SKM-1 treated with dmso at 0.1 percent for 144 hours (cell line): ENCODE measurements at regions not wholly inside any gene's neighbourhood (a gene's known extent, or its start where the extent isn't known, plus 50 kb on each side); places are given as distances from the start of the nearest gene placed in this dataset.

ENCODE experiments used
- DNase-seq: peaks from one replicate; lab custom pipeline; 2025; ENCODE audit not compliant: unreplicated experiment; lab: John Stamatoyannopoulos, UW

- no peak for DNase-seq
Observed at GRCh38 chr1:14511796-14512585, 86.5 kb upstream of the KAZN start.

GRCh38 chr1:14513111-14513510 is 85.4 kb upstream of the KAZN start:
- DNase-seq: no peak

GRCh38 chr1:14514739-14515138 is 83.7 kb upstream of the KAZN start:
- DNase-seq: no peak

- no peak for DNase-seq
Observed at GRCh38 chr1:14516974-14517840, 81.3 kb upstream of the KAZN start.

GRCh38 chr1:14517841-14518180 is 80.7 kb upstream of the KAZN start:
- no peak for DNase-seq

- no peak for DNase-seq
Observed at GRCh38 chr1:14519976-14520375, 78.5 kb upstream of the KAZN start.

- no peak for DNase-seq
Observed at GRCh38 chr1:14520514-14521163, 77.8 kb upstream of the KAZN start.

GRCh38 chr1:14521622-14522021 is 76.9 kb upstream of the KAZN start:
- no peak for DNase-seq

- DNase-seq: no peak
Observed at GRCh38 chr1:14522077-14522925, 76.2 kb upstream of the KAZN start.

- DNase-seq: no peak
Observed at GRCh38 chr1:14522926-14523241, 75.6 kb upstream of the KAZN start.

GRCh38 chr1:14524826-14525636 is 73.5 kb upstream of the KAZN start:
- no peak for DNase-seq

- no peak for DNase-seq
Observed at GRCh38 chr1:14529475-14529874, 69.0 kb upstream of the KAZN start.

GRCh38 chr1:14531519-14531918 is 67.0 kb upstream of the KAZN start:
- no peak for DNase-seq

GRCh38 chr1:14535619-14536355 is 62.7 kb upstream of the KAZN start:
- DNase-seq: no peak

GRCh38 chr1:14538335-14538734 is 60.1 kb upstream of the KAZN start:
- DNase-seq: no peak

- no peak for DNase-seq
Observed at GRCh38 chr1:14539309-14539708, 59.2 kb upstream of the KAZN start.

- DNase-seq: no peak
Observed at GRCh38 chr1:14539953-14540563, 58.4 kb upstream of the KAZN start.

GRCh38 chr1:14541348-14541747 is 57.1 kb upstream of the KAZN start:
- no peak for DNase-seq

- DNase-seq: no peak
Observed at GRCh38 chr1:14543191-14543840, 55.2 kb upstream of the KAZN start.
